ENCODE measurements at regions not wholly inside any gene's neighbourhood (a gene's known extent, or its start where the extent isn't known, plus 50 kb on each side); places are given as distances from the start of the nearest gene placed in this dataset.

DNA sequence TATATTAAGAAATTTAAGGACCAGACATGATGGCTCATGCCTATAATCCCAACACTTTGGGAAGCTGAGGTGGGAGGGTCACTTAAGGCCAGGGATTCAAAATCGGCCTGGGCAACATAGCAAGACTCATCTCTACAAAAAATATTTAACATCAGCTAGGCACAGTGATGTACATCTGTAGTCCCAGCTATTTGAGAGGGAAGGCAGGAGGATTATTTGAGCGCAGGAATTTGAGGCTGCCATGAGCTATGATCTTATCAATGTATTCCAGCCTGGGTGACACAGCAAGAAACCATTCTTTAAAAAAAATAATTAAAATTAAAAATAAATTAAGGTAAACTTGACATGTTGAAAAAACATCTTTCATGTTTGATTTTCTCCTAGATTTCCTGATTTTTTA, 564.2 kb downstream of the MBD2 start:
- TF ChIP-seq EZH2 (IDR thresholded peaks at IDR 0.05; ENCODE audit: low read length, missing control alignments) = no peak
- TF ChIP-seq, protein P1, sequence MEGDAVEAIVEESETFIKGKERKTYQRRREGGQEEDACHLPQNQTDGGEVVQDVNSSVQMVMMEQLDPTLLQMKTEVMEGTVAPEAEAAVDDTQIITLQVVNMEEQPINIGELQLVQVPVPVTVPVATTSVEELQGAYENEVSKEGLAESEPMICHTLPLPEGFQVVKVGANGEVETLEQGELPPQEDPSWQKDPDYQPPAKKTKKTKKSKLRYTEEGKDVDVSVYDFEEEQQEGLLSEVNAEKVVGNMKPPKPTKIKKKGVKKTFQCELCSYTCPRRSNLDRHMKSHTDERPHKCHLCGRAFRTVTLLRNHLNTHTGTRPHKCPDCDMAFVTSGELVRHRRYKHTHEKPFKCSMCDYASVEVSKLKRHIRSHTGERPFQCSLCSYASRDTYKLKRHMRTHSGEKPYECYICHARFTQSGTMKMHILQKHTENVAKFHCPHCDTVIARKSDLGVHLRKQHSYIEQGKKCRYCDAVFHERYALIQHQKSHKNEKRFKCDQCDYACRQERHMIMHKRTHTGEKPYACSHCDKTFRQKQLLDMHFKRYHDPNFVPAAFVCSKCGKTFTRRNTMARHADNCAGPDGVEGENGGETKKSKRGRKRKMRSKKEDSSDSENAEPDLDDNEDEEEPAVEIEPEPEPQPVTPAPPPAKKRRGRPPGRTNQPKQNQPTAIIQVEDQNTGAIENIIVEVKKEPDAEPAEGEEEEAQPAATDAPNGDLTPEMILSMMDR (conservative IDR thresholded peaks at IDR 0.05 in 1 of 2, IDR thresholded peaks at IDR 0.05 in 1 of 2; ENCODE audit: low read depth in 1 of 2, low read length in 2 of 2) = no peak

Data from fibroblast of lung (primary cell).